Left lobe of liver (tissue), 2 donors: ENCODE measurements at regions not wholly inside any gene's neighbourhood (a gene's known extent, or its start where the extent isn't known, plus 50 kb on each side); places are given as distances from the start of the nearest gene placed in this dataset.
"Not testable (repeated sequence)": the region's sequence is repeated elsewhere in the genome, so short reads cannot be mapped to it uniquely, and the experiment has no call there.

ENCODE experiments used
- ATAC-seq: fragments of 200-7000 bp; cut with Tn5 transposase; one replicate; pipeline ENCODE4 v1.9.1; 2020; ENCODE audit warnings: mild to moderate bottlenecking, moderate library complexity
- DNase-seq: peaks from one replicate; pipeline ENCODE4 v3.0.0-alpha.2; 2020; ENCODE audit warnings: low spot score
- donor health status: DM: no; HTN: no; CAD: no; lungs with moderate emphysema.
- donor health status: DM: no; HTN: yes; CAD: no.

GRCh38 chr3:78076379-78076778 is 1036.5 kb downstream of the ROBO2 start:
- DNase-seq (no peak), ATAC-seq (no peak)

GRCh38 chr3:78077178-78077577 is 1037.3 kb downstream of the ROBO2 start:
- no peak for DNase-seq
- no peak for ATAC-seq

- DNase-seq (no peak), ATAC-seq (no peak)
These were observed 1037.9 kb downstream of the ROBO2 start for GRCh38 chr3:78077842-78078241.

- no peak for ATAC-seq
- no peak for DNase-seq
These were observed 1039.6 kb downstream of the ROBO2 start for GRCh38 chr3:78079514-78079913.

GRCh38 chr3:78086150-78086549 is 1046.3 kb downstream of the ROBO2 start:
- DNase-seq, result no peak
- no peak for ATAC-seq

GRCh38 chr3:78087134-78087533 is 1047.2 kb downstream of the ROBO2 start:
- no peak for DNase-seq

GRCh38 chr3:78088006-78088405 is 1048.1 kb downstream of the ROBO2 start:
- ATAC-seq (no peak), DNase-seq (no peak)

More at GRCh38 chr3:78087134-78087533, 1047.2 kb downstream of the ROBO2 start:
- ATAC-seq, result no peak

GRCh38 chr3:78090382-78090781 is 1050.5 kb downstream of the ROBO2 start:
- DNase-seq, result no peak
- no peak for ATAC-seq

- DNase-seq, result no peak
- no peak for ATAC-seq
These were observed 1051.7 kb downstream of the ROBO2 start for GRCh38 chr3:78091478-78092119.

- ATAC-seq, DNase-seq: not testable (repeated sequence)
These were observed 1052.7 kb downstream of the ROBO2 start for GRCh38 chr3:78092574-78092973.

- DNase-seq (no peak), ATAC-seq (no peak)
These were observed 1056.8 kb downstream of the ROBO2 start for GRCh38 chr3:78096488-78097255.

- ATAC-seq (no peak), DNase-seq (no peak)
These were observed 1058.5 kb downstream of the ROBO2 start for GRCh38 chr3:78098367-78098766.

- ATAC-seq (no peak), DNase-seq (no peak)
These were observed 1061.5 kb downstream of the ROBO2 start for GRCh38 chr3:78101384-78101783.

GRCh38 chr3:78108269-78108961 is 1068.5 kb downstream of the ROBO2 start:
- ATAC-seq, DNase-seq: not testable (repeated sequence)

- no peak for ATAC-seq
- DNase-seq, result no peak
These were observed 1072.6 kb downstream of the ROBO2 start for GRCh38 chr3:78112291-78113010.

- ATAC-seq, result no peak
- no peak for DNase-seq
These were observed 1076.1 kb downstream of the ROBO2 start for GRCh38 chr3:78115983-78116382.

GRCh38 chr3:78116874-78117273 is 1077.0 kb downstream of the ROBO2 start:
- no peak for DNase-seq
- no peak for ATAC-seq

GRCh38 chr3:78123058-78123457 is 1083.2 kb downstream of the ROBO2 start:
- ATAC-seq, result no peak
- DNase-seq, result no peak

GRCh38 chr3:78129707-78130106 is 1089.8 kb downstream of the ROBO2 start:
- ATAC-seq, result no peak
- DNase-seq, result no peak

- DNase-seq (no peak), ATAC-seq (no peak)
These were observed 1090.9 kb downstream of the ROBO2 start for GRCh38 chr3:78130741-78131290.

- DNase-seq, result no peak
- ATAC-seq, result no peak
These were observed 1094.6 kb downstream of the ROBO2 start for GRCh38 chr3:78134496-78134895.
